AG09319 (cell line): ENCODE measurements at regions not wholly inside any gene's neighbourhood (a gene's known extent, or its start where the extent isn't known, plus 50 kb on each side); places are given as distances from the start of the nearest gene placed in this dataset.

Experiments used
- DNase-seq: peaks from one replicate; pipeline ENCODE4 v3.0.0-alpha.2; 2010; ENCODE audit warnings: low read depth; ENCODE audit errors: extremely low read depth
- TF ChIP-seq, protein P1 (sequence below): IDR thresholded peaks from 2 replicates; pipeline ENCODE4 v1.5.1; 2011; ENCODE audit warnings: low read depth, mild to moderate bottlenecking, inconsistent platforms, low read length, moderate library complexity

- DNase-seq = no peak
- TF ChIP-seq, protein P1, sequence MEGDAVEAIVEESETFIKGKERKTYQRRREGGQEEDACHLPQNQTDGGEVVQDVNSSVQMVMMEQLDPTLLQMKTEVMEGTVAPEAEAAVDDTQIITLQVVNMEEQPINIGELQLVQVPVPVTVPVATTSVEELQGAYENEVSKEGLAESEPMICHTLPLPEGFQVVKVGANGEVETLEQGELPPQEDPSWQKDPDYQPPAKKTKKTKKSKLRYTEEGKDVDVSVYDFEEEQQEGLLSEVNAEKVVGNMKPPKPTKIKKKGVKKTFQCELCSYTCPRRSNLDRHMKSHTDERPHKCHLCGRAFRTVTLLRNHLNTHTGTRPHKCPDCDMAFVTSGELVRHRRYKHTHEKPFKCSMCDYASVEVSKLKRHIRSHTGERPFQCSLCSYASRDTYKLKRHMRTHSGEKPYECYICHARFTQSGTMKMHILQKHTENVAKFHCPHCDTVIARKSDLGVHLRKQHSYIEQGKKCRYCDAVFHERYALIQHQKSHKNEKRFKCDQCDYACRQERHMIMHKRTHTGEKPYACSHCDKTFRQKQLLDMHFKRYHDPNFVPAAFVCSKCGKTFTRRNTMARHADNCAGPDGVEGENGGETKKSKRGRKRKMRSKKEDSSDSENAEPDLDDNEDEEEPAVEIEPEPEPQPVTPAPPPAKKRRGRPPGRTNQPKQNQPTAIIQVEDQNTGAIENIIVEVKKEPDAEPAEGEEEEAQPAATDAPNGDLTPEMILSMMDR = no peak
Measured at GRCh38 chr7:50943482-50943881, 160.8 kb upstream of the GRB10 start.

GRCh38 chr7:50941525-50941924 is 158.8 kb upstream of the GRB10 start:
- TF ChIP-seq, protein P1 = no peak
- DNase-seq = no peak

DNA sequence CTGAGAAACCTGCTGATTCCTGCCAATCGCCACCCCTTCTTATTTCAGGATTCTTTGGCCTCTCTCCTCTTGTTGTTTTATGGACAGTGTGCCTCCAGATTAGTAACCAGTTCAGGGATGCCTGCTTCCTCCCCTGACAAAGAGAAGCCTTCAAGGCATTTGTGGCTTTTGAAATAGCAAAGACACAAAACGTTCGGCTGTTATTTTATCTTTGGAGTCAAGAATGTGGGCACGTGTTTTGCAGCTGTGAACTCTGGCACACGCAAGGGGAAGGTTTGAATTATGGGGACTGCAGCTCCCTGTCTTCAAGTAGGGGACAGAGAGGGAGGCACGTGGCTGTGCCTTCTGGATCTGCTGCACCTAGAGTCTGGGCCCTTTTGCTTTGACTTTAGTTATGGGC is 157.9 kb upstream of the GRB10 start:
- TF ChIP-seq, protein P1 = no peak
- no peak for DNase-seq

DNA sequence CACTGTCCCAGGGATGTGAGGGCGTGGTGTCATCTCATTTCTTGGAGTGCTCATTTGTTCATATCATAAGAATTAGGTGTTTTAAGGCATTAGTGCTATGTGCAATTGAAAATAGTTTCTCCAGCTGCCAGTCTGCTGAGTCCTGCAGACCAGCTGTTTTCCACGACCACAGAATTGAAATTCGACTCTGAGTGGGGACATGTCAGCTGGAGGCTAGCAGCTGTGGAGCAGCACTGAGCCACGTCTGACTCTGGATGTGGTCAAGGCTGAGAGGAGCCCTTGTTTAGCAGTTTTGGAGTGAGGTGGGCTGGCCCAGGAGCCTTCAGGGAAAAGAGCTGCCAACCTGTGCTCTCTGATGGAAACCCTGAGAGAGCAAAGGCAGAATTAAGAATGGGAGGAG is 156.3 kb upstream of the GRB10 start:
- TF ChIP-seq, protein P1 = no peak
- DNase-seq = no peak

- DNase-seq = no peak
- TF ChIP-seq, protein P1 = no peak
Measured at GRCh38 chr7:50937727-50938126, 155.0 kb upstream of the GRB10 start.

DNA sequence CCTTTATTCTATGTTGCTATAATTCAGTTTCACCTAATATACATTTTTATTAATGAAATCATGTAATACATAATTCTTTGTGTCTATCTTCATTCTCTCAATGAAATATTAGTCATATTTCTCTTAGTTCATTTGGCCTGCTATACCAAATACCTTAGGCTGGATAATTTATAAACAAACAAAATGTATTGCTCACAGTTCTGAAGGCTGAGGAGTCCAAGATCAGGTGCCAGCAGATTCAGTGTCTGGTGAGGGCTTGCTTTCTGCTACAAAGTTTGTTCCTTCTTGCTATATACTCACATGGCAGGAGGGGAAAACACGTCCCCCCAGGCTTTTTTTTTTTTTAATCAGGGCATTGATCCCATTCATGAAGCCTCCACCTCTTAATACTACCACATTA is 143.4 kb upstream of the GRB10 start:
- no peak for DNase-seq

DNA sequence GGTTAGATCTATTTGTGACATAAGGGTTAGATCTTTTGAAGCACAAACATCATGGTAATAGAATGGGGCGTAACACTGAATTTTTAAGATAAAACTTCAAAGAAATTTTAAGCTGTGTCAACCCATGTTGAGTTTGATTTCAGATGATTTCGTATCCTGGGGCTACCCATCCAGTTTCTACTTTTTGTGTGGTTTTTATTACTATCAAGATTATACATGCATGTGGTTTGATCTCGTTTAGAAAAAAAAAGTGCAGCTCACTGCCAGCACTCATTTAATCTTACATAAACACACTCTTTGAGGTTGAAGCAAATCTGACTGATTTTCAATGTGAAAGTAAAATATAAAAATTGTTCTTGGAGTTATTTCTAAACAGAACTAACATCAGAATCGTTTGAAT is 140.8 kb upstream of the GRB10 start:
- no peak for DNase-seq
- TF ChIP-seq, protein P1 = no peak

More for the DNA sequence above, 143.4 kb upstream of the GRB10 start:
- TF ChIP-seq, protein P1 = no peak
